GM12878 (cell line): ENCODE measurements at regions not wholly inside any gene's neighbourhood (a gene's known extent, or its start where the extent isn't known, plus 50 kb on each side); places are given as distances from the start of the nearest gene placed in this dataset.

ENCODE experiments used
- ATAC-seq: fragments of 200-7000 bp; cut with Tn5 transposase; 3 replicates; pipeline ENCODE4 v1.9.1; 2020; ENCODE audit warnings: mild to moderate bottlenecking, moderate library complexity
- BruUV-seq: library from RNA; stranded (reverse); fragments of 400-500 nt; replicated peaks from 2 replicates; lab custom pipeline; 2021; lab: Mats Ljungman, UMichigan
- CTCF ChIA-PET: fragments of 300-600 bp; sonication (Branson Sonifier 250); formaldehyde crosslinking; extraction: SDS; loops from one replicate; lab custom pipeline; 2021; ENCODE audit warnings: inconsistent platforms; lab: Yijun Ruan, JAX
- POLR2A ChIA-PET: fragments of 350-600 bp; formaldehyde crosslinking; extraction: SDS; loops from one replicate; lab custom pipeline; 2021; ENCODE audit warnings: inconsistent platforms; lab: Charles Lee
- RAD21 ChIA-PET: fragments of 300-600 bp; sonication (Branson Sonifier 250); formaldehyde crosslinking; loops from one replicate; lab custom pipeline; 2023; ENCODE audit warnings: antibody characterized with exemption; ENCODE audit not compliant: unreplicated experiment; lab: Charles Lee
- SMC1A ChIA-PET: fragments of 300-600 bp; sonication (Branson Sonifier 250); formaldehyde crosslinking; loops from one replicate; lab custom pipeline; 2023; ENCODE audit not compliant: unreplicated experiment, uncharacterized antibody; lab: Charles Lee
- DNase-seq: peaks from one replicate; pipeline ENCODE4 v3.0.0-alpha.2; 2011; ENCODE audit warnings: low read depth, low spot score
- FAIRE-seq: peaks from 3 replicates; lab custom pipeline; 2011; peaks lifted over from hg19 to GRCh38; lab: Jason Lieb, UNC
- H2AFZ ChIP-seq: 2 replicates; pipeline ENCODE4 v1.6.0; 2011; ENCODE audit warnings: low read depth, low read length, control low read depth; ENCODE audit not compliant: control insufficient read depth
- H3K27ac ChIP-seq: 2 replicates; pipeline ENCODE4 v1.5.1; 2011; ENCODE audit warnings: control low read depth; ENCODE audit not compliant: control insufficient read depth, insufficient read depth
- H3K27me3 ChIP-seq, 2 experiments: replicated peaks in 1 of 2; 2 replicates each; pipeline versions ENCODE4 v1.6.0 to v1.6.1; 2011; ENCODE audit warnings: low read length in 1 of 2; ENCODE audit not compliant: control insufficient read depth in 2 of 2, insufficient read depth in 2 of 2
- H3K36me3 ChIP-seq, 2 experiments: 2 replicates each; pipeline ENCODE4 v1.5.1; 2011; ENCODE audit warnings: low read length in 1 of 2; ENCODE audit not compliant: control insufficient read depth in 2 of 2, insufficient read depth in 2 of 2
- H3K4me1 ChIP-seq: 2 replicates; pipeline ENCODE4 v1.6.1; 2011; ENCODE audit warnings: mild to moderate bottlenecking, low read length, moderate library complexity, mixed read lengths; ENCODE audit not compliant: control insufficient read depth, insufficient read depth
- H3K4me2 ChIP-seq: 2 replicates; pipeline ENCODE4 v1.6.0; 2011; ENCODE audit warnings: control low read depth; ENCODE audit not compliant: control insufficient read depth, insufficient read depth
- H3K4me3 ChIP-seq: fragments of 200-600 bp; sonication (generic); 2 replicates; pipeline ENCODE4 v1.5.1; 2016
- H3K79me2 ChIP-seq: 2 replicates; pipeline ENCODE4 v1.6.0; 2011; ENCODE audit warnings: low read length; ENCODE audit not compliant: control insufficient read depth, insufficient read depth
- H3K9ac ChIP-seq: 2 replicates; pipeline ENCODE4 v1.8.0; 2011; ENCODE audit warnings: low read length, control low read depth, mixed read lengths; ENCODE audit not compliant: control insufficient read depth, insufficient read depth
- H3K9me3 ChIP-seq: replicated peaks from 3 replicates; pipeline ENCODE4 v1.5.1; 2011; ENCODE audit warnings: mild to moderate bottlenecking, low read length; ENCODE audit not compliant: control insufficient read depth, insufficient read depth
- H4K20me1 ChIP-seq: 2 replicates; pipeline ENCODE4 v1.6.0; 2011; ENCODE audit not compliant: control insufficient read depth, insufficient read depth
- ATF2 ChIP-seq: IDR thresholded peaks from 2 replicates; pipeline ENCODE4 v1.6.1; 2012; ENCODE audit warnings: low read length, inconsistent platforms
- CHD4 ChIP-seq: fragments of 200-600 bp; sonication (generic); IDR thresholded peaks from 2 replicates; pipeline ENCODE4 v1.6.1; 2016; ENCODE audit warnings: mild to moderate bottlenecking
- CTCF ChIP-seq, 3 experiments: IDR thresholded peaks in 2 of 3; conservative IDR thresholded peaks in 1 of 3; 2 replicates each; pipeline ENCODE4 v1.5.1; 2011; ENCODE audit warnings: low read depth in 3 of 3, low read length in 3 of 3, mild to moderate bottlenecking in 3 of 3, control low read depth in 2 of 3, moderate library complexity in 2 of 3, inconsistent platforms in 1 of 3, mixed read lengths in 1 of 3; ENCODE audit not compliant: control insufficient read depth in 2 of 3, insufficient read depth in 1 of 3; ENCODE audit errors: extremely low read depth in 1 of 3
- IKZF2 ChIP-seq, 2 experiments: fragments of 450-650 bp; IDR thresholded peaks; 2 replicates each; pipeline ENCODE4 v1.6.1; 2017; ENCODE audit warnings: mild to moderate bottlenecking in 2 of 2, moderate library complexity in 2 of 2
- MAX ChIP-seq: IDR thresholded peaks from 2 replicates; pipeline ENCODE4 v1.6.1; 2012; ENCODE audit warnings: low read depth, low read length, improper control_type of control experiment
- MYB ChIP-seq: fragments of 150-350 bp; IDR thresholded peaks from 2 replicates; pipeline ENCODE4 v1.6.1; 2014; ENCODE audit warnings: mild to moderate bottlenecking, low read depth, low read length, borderline replicate concordance
- NR2C1 ChIP-seq: fragments of 450-650 bp; IDR thresholded peaks from 2 replicates; pipeline ENCODE4 v1.6.1; 2017; ENCODE audit warnings: antibody characterized with exemption, mild to moderate bottlenecking, moderate library complexity
- RAD21 ChIP-seq: IDR thresholded peaks from 2 replicates; pipeline ENCODE4 v1.6.1; 2011; ENCODE audit warnings: mild to moderate bottlenecking, low read depth, low read length, moderate library complexity; ENCODE audit not compliant: insufficient read depth
- SMC3 ChIP-seq: IDR thresholded peaks from 2 replicates; pipeline ENCODE4 v1.6.1; 2011; ENCODE audit warnings: low read length, improper control_type of control experiment, borderline replicate concordance
- SREBF2 ChIP-seq: IDR thresholded peaks from 2 replicates; pipeline ENCODE4 v1.6.1; 2012; ENCODE audit warnings: mild to moderate bottlenecking, low read length
- TCF3 ChIP-seq: IDR thresholded peaks from 2 replicates; pipeline ENCODE4 v1.6.1; 2012; ENCODE audit warnings: low read depth, mild to moderate bottlenecking, low read length, borderline replicate concordance; ENCODE audit not compliant: insufficient read depth
- ZZZ3 ChIP-seq: IDR thresholded peaks from 2 replicates; pipeline ENCODE4 v1.6.1; 2011; ENCODE audit warnings: low read depth; ENCODE audit not compliant: control insufficient read depth, insufficient read length
- in situ Hi-C: fragments of 300-500 bp; cut with MboI; formaldehyde crosslinking; loops from 9 replicates; pipeline ENCODE4 v1.14.3; 2018; ENCODE audit warnings: mixed read lengths
- intact Hi-C: fragments of 100-400 bp; cut with micrococcal nuclease; formaldehyde crosslinking; loops from one replicate; pipeline ENCODE4 v1.14.2; 2022; ENCODE audit not compliant: unreplicated experiment

GRCh38 chr2:156192468-156192867 lies 140.1 kb downstream of the NR4A2 start:
- SMC1A ChIA-PET, result interaction anchor here (0.6 to 3.6 kb wide), 4 partner anchors 397 to 1053 kb away, joined by 3 to 22 read pairs (median 4); no protein-coding TSS in a partner anchor
- no peak overlapping the region for H3K27ac ChIP-seq
- H3K4me2 ChIP-seq, result no peak overlapping the region
- no peaks in the 10 kb centered on the region for H4K20me1 ChIP-seq
- FAIRE-seq (no peak), DNase-seq (peak; percentile 3), ATAC-seq (peak; percentile 83)
- H3K4me3 ChIP-seq, result no peak overlapping the region
- H3K27me3 ChIP-seq, result no peaks in the 10 kb centered on the region
- POLR2A ChIA-PET, result no interaction called here
- H3K36me3 ChIP-seq, result no peaks in the 10 kb centered on the region
- no peak overlapping the region for H2AFZ ChIP-seq
- no peaks in the 10 kb centered on the region for H3K9me3 ChIP-seq
- CTCF ChIA-PET, result interaction anchor here (1.7 to 3.3 kb wide), 2 partner anchors 396 to 1001 kb away, joined by 4 to 23 read pairs; no protein-coding TSS in a partner anchor
- RAD21 ChIA-PET, result interaction anchor here (1.4 kb wide), 1 partner anchor 1001 kb away, joined by 4 read pairs; no protein-coding TSS in a partner anchor
- BruUV-seq, result no TSS peak
- in situ Hi-C loops (no loop called here), intact Hi-C loops (loop anchor here (2.0 kb wide), 1 partner anchor 396 kb away; no protein-coding TSS in a partner anchor)
- peak; percentile 53 for TF ChIP-seq RAD21
- TF ChIP-seq MAX, result no peak
- no peak for TF ChIP-seq MYB
- no peak for TF ChIP-seq ZZZ3
- no peak for TF ChIP-seq CHD4
- TF ChIP-seq SMC3, result peak; percentile 34; the same call in 1 of the 2 replicates
- TF ChIP-seq TCF3, result no peak
- no peak for TF ChIP-seq ATF2
- TF ChIP-seq CTCF (IDR thresholded peaks at IDR 0.05 in 2 of 3, conservative IDR thresholded peaks at IDR 0.05 in 1 of 3; ENCODE audit: control insufficient read depth in 2 of 3, extremely low read depth in 1 of 3, insufficient read depth in 1 of 3, low read depth in 3 of 3, low read length in 3 of 3), result peak in 2 of 3 experiments; percentile 18 to 28; a peak in 3 of 6 replicates
- TF ChIP-seq NR2C1, result 0 out of 2 replicates have a peak, but pooled peaks have one; percentile 14
- TF ChIP-seq IKZF2 (IDR thresholded peaks at IDR 0.05), result peak; percentile 24 to 25; a peak in 2 of 4 replicates
- no peak for TF ChIP-seq SREBF2
- no peaks in the 10 kb centered on the region for H3K79me2 ChIP-seq
- no peak overlapping the region for H3K9ac ChIP-seq
- no peaks in the 10 kb centered on the region for H3K4me1 ChIP-seq
